ENCODE measurements at regions not wholly inside any gene's neighbourhood (a gene's known extent, or its start where the extent isn't known, plus 50 kb on each side); places are given as distances from the start of the nearest gene placed in this dataset.
"Not testable (repeated sequence)": the region's sequence is repeated elsewhere in the genome, so short reads cannot be mapped to it uniquely, and the experiment has no call there.

- H3K36me3 ChIP-seq, result no peaks in the 10 kb centered on the region
- TF ChIP-seq, protein P1, sequence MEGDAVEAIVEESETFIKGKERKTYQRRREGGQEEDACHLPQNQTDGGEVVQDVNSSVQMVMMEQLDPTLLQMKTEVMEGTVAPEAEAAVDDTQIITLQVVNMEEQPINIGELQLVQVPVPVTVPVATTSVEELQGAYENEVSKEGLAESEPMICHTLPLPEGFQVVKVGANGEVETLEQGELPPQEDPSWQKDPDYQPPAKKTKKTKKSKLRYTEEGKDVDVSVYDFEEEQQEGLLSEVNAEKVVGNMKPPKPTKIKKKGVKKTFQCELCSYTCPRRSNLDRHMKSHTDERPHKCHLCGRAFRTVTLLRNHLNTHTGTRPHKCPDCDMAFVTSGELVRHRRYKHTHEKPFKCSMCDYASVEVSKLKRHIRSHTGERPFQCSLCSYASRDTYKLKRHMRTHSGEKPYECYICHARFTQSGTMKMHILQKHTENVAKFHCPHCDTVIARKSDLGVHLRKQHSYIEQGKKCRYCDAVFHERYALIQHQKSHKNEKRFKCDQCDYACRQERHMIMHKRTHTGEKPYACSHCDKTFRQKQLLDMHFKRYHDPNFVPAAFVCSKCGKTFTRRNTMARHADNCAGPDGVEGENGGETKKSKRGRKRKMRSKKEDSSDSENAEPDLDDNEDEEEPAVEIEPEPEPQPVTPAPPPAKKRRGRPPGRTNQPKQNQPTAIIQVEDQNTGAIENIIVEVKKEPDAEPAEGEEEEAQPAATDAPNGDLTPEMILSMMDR (IDR thresholded peaks at IDR 0.05), result no peak
- intact Hi-C loops (cut with DNase I), result no loop called here
- ATAC-seq (no peak), DNase-seq (no peak)
- H3K27me3 ChIP-seq, result no peaks in the 10 kb centered on the region
- H3K4me3 ChIP-seq, result no peak overlapping the region
- no peaks in the 10 kb centered on the region for H3K9me3 ChIP-seq
- H3K4me1 ChIP-seq, result no peaks in the 10 kb centered on the region
- H3K27ac ChIP-seq, result no peak overlapping the region
These were observed 79.1 kb upstream of the EEA1 start for GRCh38 chr12:93008044-93008778.

- ATAC-seq; intact Hi-C loops (cut with DNase I): not testable (repeated sequence)
These were observed 79.8 kb upstream of the EEA1 start for GRCh38 chr12:93008880-93009279.

DNA sequence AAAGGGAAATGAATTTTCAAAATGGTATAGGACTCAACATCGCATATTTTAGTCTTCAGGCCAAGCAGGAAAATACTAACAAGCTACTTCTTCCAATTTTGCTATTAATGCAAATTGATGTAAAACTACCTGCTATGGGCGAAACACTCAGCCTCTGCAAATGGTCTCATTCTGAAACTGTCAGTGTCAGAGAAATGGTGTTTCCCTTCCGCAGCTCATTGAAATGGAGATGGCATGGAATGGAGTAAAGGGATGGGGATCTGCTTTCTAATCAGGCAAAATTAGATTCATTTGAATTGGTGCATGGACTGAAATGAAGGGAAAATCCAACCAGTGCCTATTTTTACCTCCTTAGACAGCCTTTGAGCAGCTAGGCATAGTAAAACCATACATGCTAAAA, 80.4 kb upstream of the EEA1 start:
- Histone ChIP-seq H3K36me3 (no peaks in the 10 kb centered on the region), H3K9me3 (no peaks in the 10 kb centered on the region), H3K4me3 (no peak overlapping the region), H3K27me3 (no peaks in the 10 kb centered on the region), H3K27ac (no peak overlapping the region), H3K4me1 (no peaks in the 10 kb centered on the region)
- TF ChIP-seq, protein P1 (IDR thresholded peaks at IDR 0.05), result no peak
- DNase-seq, result no peak
- no peak for ATAC-seq
- intact Hi-C loops (cut with DNase I), result no loop called here

More at GRCh38 chr12:93008880-93009279, 79.8 kb upstream of the EEA1 start:
- DNase-seq, H3K9me3 ChIP-seq, H3K27me3 ChIP-seq, H3K36me3 ChIP-seq, H3K4me3 ChIP-seq, H3K27ac ChIP-seq, H3K4me1 ChIP-seq: not testable (repeated sequence)

GRCh38 chr12:93010461-93010860, 81.4 kb upstream of the EEA1 start:
- Histone ChIP-seq H3K4me3 (no peak overlapping the region), H3K27ac (no peak overlapping the region), H3K9me3 (no peaks in the 10 kb centered on the region), H3K4me1 (no peaks in the 10 kb centered on the region), H3K36me3 (no peaks in the 10 kb centered on the region), H3K27me3 (no peaks in the 10 kb centered on the region)
- DNase-seq (no peak), ATAC-seq (no peak)
- TF ChIP-seq, protein P1 (IDR thresholded peaks at IDR 0.05), result no peak
- intact Hi-C loops (cut with DNase I), result no loop called here

- TF ChIP-seq, protein P1 (IDR thresholded peaks at IDR 0.05), result no peak
- no peak overlapping the region for H3K27ac ChIP-seq
- ATAC-seq (no peak), DNase-seq (no peak)
- no peaks in the 10 kb centered on the region for H3K36me3 ChIP-seq
- H3K4me1 ChIP-seq, result no peaks in the 10 kb centered on the region
- no peaks in the 10 kb centered on the region for H3K27me3 ChIP-seq
- no peak overlapping the region for H3K4me3 ChIP-seq
- intact Hi-C loops (cut with DNase I), result no loop called here
- no peaks in the 10 kb centered on the region for H3K9me3 ChIP-seq
These were observed 82.0 kb upstream of the EEA1 start for GRCh38 chr12:93011100-93011499.

Measured in left lung (tissue), 4 donors.